ENCODE measurements at regions not wholly inside any gene's neighbourhood (a gene's known extent, or its start where the extent isn't known, plus 50 kb on each side); places are given as distances from the start of the nearest gene placed in this dataset.

- Histone ChIP-seq H3K4me3 (no peak overlapping the region), H3K27me3 (no peaks in the 10 kb centered on the region), H3K27ac (no peak overlapping the region), H3K9me3 (no peaks in the 10 kb centered on the region), H3K4me1 (no peaks in the 10 kb centered on the region), H3K36me3 (no peaks in the 10 kb centered on the region)
- intact Hi-C loops (cut with DNase I): no loop called here
- DNase-seq: no peak
- no peak for TF ChIP-seq CTCF (IDR thresholded peaks at IDR 0.05)
- ATAC-seq: no peak
These were observed 238.0 kb upstream of the MAN1A1 start for GRCh38 chr6:119587537-119587936.

- intact Hi-C loops (cut with DNase I): no loop called here
- H3K27ac ChIP-seq: no peak overlapping the region
These were observed 236.8 kb upstream of the MAN1A1 start for GRCh38 chr6:119586250-119586882.

GRCh38 chr6:119584088-119584487, 234.5 kb upstream of the MAN1A1 start:
- H3K4me1 ChIP-seq: no peaks in the 10 kb centered on the region
- ATAC-seq (no peak), DNase-seq (no peak)
- H3K4me3 ChIP-seq: no peak overlapping the region
- no peaks in the 10 kb centered on the region for H3K36me3 ChIP-seq
- TF ChIP-seq CTCF (IDR thresholded peaks at IDR 0.05): no peak
- intact Hi-C loops (cut with DNase I): no loop called here
- H3K27me3 ChIP-seq: no peaks in the 10 kb centered on the region
- H3K27ac ChIP-seq: no peak overlapping the region
- H3K9me3 ChIP-seq: no peaks in the 10 kb centered on the region

More at GRCh38 chr6:119586250-119586882, 236.8 kb upstream of the MAN1A1 start:
- Histone ChIP-seq H3K9me3 (no peaks in the 10 kb centered on the region), H3K27me3 (no peaks in the 10 kb centered on the region), H3K4me1 (no peaks in the 10 kb centered on the region), H3K36me3 (no peaks in the 10 kb centered on the region), H3K4me3 (no peak overlapping the region)
- DNase-seq (no peak), ATAC-seq (no peak)
- TF ChIP-seq CTCF (IDR thresholded peaks at IDR 0.05): no peak

GRCh38 chr6:119581220-119581619, 231.7 kb upstream of the MAN1A1 start:
- Histone ChIP-seq H3K4me3 (no peak overlapping the region), H3K27me3 (no peaks in the 10 kb centered on the region), H3K36me3 (no peaks in the 10 kb centered on the region), H3K4me1 (no peaks in the 10 kb centered on the region), H3K27ac (no peak overlapping the region), H3K9me3 (no peaks in the 10 kb centered on the region)
- DNase-seq (no peak), ATAC-seq (no peak)
- intact Hi-C loops (cut with DNase I): no loop called here
- no peak for TF ChIP-seq CTCF (IDR thresholded peaks at IDR 0.05)

- H3K27ac ChIP-seq: no peak overlapping the region
- intact Hi-C loops (cut with DNase I): no loop called here
These were observed 226.2 kb upstream of the MAN1A1 start for GRCh38 chr6:119575721-119576120.

More at GRCh38 chr6:119575721-119576120, 226.2 kb upstream of the MAN1A1 start:
- Histone ChIP-seq H3K4me1 (no peaks in the 10 kb centered on the region), H3K27me3 (no peaks in the 10 kb centered on the region), H3K36me3 (no peaks in the 10 kb centered on the region), H3K4me3 (no peak overlapping the region), H3K9me3 (no peaks in the 10 kb centered on the region)
- ATAC-seq: no peak
- DNase-seq: no peak
- no peak for TF ChIP-seq CTCF (IDR thresholded peaks at IDR 0.05)

Measured in upper lobe of right lung (tissue), 1 donor.